GM18508 (cell line): ENCODE measurements at regions not wholly inside any gene's neighbourhood (a gene's known extent, or its start where the extent isn't known, plus 50 kb on each side); places are given as distances from the start of the nearest gene placed in this dataset.

Experiments
- ATAC-seq: cut with Tn5 transposase; IDR thresholded peaks from one replicate; pipeline ENCODE4 v1.9.1; 2021; ENCODE audit warnings: moderate number of reproducible peaks; ENCODE audit not compliant: insufficient read depth, unreplicated experiment

DNA sequence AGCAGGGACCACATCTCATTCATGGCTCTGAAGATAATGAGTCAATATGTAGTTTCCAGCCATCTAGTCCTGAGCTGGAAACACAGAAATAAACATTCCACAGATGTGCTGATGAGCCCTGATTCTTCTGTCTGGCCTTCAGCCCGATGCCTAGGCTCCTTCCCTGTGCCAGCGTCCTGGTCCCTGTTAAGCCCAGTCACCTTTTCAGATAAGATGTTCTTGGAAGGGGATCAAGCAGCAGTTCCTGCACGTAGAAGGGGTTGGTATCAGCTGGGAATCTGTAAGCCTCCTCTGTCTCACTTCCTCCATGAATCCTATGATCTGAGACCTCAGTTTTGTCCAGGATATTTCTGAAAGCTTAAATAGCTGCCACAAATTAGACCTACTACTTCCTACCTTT is 149.3 kb downstream of the TTC32 start:
- ATAC-seq, result no peak

DNA sequence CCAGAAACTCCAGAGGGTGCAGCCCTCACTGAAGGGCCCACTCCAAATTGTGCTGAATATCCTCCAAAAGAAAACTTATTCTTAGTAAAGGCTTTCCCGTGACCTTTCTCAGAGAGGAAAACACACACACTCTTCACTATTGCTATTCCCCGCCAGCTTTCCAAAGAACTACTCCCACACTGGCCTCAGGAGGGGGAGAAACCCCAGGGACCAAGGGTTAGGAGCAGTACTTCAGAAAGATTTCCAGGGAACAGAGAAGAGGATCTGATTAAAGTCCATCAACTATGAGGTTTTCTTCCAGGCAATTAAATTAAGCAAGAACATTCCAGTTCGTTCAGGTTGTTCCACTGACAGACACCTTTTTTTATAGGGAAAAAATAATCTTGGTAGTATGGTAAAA is 150.2 kb downstream of the TTC32 start:
- no peak for ATAC-seq

DNA sequence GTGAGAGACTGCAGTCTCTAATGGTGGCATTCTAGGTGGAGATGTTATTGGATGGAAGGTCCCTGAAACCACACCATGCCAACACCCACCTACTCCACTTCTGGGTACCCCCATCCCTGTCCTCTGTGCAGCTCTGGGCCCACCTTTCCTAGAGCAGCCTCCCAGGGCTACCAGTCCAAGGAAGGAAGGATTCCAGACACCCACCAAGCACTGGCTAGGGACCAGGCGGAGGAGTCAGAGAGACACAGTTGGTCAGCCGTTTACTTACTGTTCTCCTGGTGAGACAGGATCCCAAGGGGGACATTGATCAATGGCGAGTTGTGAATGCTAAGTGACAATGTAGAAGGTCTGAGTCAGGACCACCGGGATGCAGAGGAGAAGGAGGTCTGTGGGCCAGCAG is 151.6 kb downstream of the TTC32 start:
- ATAC-seq, result no peak

DNA sequence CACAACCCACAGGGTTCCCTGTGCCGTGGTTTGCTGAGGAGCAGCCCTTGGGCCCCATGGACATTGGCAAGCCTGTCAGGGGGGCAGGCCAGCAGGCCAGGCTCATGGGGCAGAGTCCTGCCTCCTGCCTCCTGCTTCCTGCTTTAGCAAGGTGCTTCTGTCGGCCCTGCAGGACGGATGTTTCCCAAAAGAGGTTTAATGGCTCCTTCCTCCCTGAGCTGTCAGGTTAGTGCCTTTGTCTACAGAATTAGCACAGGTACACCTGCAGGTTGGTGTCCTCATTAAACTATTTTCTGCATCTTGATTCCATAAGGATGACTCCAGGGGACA is 152.3 kb downstream of the TTC32 start:
- ATAC-seq, result no peak

DNA sequence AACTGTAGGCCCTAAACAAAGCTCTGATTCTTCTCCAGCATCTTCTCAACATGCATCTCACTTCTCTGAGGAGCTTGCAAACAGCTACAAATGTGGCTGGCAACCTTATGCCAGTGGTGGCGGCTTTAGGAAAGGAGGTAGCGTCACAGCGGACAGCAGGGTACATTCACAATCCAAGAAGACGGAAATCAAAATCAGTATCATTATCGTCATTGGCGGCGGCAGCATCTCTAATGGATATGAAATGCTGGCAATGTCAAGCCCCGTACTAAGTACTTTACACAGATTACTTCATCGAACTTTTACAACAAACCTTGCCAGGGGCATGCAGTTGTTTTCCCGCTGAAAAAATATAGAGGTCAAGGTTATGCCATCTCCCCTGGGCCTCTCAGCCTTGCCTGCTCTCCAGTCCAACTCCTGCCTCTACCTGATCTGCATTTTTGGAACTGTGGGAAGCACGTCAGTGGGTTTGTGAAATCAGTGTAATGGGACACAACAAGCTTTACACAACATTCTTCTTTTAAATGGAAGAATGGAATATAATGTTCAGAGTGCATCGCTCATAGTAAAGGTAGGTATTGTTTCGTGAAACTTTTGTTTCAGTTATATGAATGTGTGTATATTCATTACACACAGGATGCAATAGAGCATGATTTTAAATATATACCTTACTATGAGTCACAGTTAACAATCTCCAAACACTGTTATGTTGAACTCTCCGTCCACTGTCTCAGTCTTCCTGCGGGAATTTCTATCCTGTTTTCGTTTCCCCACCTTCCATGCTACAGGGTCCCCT is 152.9 kb downstream of the TTC32 start:
- no peak for ATAC-seq

DNA sequence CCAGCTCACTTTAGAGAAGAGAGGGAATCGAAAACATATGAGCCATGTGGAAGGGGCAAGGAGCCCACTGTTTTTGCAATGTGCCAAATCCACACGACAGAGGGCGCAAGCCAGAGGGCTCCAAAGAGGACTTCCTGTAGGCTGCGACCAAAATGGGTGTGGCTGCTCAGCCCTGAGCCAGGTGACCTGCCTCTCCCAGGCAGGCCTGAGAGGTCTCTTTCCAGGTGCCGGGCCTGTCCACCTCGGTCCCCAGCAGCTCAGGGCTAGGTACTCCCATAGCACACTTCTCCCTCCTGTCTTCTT is 153.8 kb downstream of the TTC32 start:
- ATAC-seq, result no peak

DNA sequence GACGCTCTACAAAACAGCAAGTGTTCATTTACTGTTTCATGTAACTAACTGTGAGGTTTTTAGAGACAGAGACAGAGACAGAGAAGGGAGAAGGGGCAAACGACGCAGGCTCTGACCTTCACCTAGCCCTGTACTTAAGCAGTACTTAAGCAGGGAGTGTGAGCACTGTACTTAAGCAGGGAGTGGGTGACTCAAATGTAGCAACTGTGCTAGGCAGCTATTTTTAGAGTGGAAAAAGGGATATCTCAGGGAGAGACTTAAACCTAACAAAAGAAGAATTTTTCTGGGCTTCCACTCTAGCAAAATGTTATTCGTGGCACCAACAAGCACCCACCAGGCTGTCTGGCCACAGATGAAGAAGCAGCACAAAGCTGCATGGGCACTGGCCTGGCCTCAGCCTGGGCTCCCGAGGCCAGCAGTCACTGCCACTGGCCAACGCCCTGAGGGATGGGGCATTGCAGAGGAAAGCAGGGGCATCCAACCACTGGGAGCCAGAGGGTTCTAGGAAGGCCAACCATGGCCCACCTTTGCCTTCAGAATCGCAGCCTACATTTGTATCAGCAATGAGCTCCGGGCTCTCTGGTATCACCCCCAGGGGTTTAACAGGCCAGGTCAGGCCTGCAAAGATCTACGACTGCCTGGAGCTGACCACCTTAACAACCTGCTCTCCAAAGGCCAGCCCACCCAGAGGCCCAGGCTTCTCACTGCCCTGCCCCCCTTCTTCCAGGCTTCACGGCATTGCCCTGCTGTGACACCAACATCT is 154.3 kb downstream of the TTC32 start:
- ATAC-seq, result no peak

DNA sequence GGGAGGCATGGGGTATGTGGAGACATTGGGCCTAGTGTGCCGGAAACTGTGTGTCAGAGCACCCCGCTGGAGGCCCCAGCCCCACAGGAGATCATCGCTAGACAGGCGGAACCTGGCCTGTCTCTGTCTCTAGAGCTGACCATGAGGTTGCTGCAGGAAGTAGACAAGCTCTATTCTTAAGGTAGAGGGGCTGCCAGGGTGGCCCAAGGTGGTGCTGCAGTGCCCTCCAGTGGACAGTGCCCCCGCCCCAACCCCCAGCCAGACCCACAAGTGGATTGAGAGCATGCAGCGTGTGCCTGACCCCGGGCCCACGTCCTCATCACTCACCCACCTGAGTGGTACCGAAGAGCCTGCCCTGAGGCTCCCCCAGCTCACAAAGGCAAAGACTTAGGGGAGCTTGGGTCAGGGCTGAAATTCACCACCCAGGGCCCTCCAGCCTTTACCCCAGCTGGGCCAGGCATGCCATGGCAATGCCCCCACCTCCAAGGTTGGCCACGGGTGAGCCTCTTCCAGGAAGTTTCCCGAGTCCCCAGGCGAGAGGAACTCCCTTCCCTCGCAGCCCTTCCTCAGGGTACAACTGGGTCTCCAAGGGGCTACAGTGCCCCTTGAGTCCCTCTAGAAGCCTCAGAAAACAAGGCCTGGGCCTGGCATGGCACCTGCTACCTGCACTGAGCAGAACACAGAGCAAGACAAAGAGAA is 155.0 kb downstream of the TTC32 start:
- no peak for ATAC-seq

DNA sequence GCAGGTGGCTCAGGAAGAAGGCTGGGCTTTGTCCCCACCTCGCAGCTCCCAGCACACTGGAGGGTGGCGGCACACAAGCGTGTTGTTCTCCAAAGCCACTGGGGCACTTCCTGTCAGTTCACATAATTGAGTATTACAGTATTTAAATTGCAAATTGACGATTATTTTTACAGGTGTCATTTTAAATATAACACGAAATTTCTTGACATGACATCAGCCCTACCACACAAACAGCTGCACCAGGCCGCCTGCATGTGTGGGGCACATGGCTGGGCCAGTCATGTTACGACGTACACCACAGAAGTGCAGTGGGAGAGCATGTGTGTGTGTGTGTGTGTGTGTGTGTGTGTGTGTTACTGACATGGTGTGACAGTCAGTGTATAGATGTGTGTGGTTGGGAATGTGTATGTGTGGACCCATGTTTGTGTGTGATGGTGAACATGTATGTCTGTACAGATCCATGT is 155.6 kb downstream of the TTC32 start:
- ATAC-seq, result no peak

DNA sequence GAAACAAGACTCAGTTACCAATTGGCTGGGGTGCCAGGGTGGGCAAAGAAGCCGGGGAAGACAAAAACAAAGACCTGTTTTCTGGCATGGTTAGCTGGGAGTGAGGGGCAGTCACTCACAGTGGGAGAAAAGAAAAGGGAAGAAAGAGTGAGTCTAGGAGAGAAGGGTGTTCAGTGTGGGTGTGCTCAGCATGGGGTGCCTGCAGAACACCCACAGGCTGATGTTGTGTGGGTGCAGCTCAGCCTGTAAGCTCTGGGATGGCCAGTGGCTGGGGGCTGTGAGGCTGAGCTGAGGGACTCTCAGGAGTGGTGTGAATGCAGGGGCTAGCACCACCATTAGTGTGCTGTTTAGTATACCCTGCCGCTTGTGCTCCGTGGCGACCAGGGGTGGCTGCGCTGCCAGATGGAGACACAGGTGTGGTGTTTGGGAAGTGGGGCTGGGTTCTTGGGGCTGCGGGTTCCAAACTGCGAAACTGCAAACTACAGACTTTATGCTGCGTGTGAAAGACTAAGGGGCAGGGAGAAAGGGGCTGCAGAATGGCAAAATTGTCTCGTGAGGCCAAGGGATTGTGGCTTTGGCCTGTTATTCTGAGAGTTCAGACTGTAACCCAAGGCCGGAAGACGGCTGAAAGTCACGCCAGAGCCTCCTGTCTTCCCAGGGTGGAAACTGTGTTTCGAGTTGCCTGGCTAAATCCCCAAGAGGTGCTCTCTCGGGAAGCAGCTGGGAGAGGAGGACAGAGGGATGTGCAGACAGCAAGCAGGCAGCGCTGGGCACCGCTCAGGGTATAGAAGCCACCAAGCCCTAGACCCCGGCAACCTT is 156.3 kb downstream of the TTC32 start:
- ATAC-seq, result no peak

DNA sequence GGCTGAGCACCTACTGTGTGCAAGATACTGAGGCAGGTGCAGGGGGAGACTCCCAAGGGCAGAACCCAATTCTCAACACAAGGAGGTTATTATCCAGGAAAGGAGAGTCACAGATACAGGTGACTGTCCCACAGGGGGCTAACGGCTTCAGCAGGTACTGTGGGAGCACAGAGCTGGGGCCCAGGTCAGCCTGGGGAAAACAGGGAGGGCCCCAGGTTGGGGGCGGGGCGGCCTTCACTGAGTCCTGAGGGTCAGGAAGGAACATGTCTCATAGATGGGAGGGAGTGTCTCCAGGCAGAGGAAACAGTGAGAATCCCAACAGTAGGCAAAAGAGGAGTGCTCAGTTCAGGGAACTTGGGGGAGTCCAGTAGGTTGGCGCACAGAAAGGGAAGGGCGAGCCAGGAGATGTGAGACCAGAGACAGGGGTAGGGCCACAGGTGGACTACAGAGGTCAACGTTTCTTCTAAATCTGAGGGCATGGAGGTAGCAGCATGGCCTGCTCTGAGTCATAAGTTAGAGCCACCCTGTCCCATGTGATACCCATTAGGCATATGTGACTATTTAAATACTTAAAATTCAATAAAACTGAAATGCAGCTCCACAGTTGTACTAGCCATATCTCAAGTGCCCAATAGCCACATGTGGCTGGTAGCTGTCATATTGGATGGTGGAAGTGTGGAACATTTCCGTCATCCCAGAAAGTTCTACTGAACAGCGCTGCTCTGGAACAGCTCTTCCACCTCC is 157.2 kb downstream of the TTC32 start:
- ATAC-seq, result no peak

DNA sequence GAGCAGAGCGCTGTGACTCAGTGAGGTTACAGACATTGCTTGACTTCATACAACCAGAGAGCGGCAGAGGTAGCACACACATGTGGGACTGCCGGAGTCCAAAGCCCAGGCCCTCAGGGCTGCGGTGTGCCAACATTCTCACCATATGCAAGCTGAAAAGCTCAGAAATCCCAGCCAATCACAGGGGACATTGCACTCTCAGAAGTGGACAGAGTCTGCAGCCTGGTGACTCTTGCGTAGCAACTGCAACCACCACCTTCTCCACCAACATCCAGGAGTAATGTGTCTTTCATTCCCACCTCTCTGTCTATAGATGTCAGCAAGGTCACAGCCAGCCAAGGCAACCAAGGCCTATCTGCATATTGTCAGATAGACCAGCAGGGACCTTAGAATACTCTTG is 158.1 kb downstream of the TTC32 start:
- no peak for ATAC-seq

DNA sequence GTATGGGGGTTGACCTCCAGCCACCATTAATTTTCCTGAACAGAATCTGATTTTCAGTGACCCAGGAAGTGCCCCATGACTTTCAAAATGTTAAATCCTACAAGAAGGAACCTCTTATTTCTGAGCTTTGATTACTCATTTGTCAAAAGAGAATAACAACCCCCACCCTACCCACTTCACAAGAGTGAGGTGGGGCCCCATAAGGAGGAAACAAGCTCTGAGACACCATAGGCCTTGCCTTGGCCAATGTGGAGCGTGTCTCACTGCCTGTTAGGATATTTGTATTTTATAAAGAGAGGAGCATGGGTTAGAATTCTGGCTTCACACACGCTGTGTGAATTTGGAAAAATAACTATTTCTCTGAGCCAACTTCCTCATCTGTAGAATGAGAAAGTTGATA is 158.9 kb downstream of the TTC32 start:
- no peak for ATAC-seq

DNA sequence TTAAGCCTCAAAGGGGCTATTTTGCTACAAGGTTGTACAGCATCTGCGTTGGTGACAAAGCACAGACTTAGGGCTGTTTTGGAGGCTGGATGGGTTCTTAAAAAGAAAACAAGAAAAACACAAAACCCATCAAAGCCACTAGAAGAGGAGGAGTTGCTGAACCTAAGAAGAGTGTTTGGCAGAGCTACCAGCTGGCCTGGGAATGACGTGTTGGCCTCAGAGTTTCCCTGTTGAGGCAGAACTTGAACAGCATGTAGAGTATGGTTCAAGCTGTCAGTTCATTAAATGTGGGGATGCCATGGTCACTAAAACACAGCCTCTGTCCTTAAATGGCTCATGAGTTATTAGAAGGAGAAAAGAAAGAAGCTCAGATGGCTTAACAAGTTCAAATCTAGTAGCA is 162.5 kb downstream of the TTC32 start:
- no peak for ATAC-seq

DNA sequence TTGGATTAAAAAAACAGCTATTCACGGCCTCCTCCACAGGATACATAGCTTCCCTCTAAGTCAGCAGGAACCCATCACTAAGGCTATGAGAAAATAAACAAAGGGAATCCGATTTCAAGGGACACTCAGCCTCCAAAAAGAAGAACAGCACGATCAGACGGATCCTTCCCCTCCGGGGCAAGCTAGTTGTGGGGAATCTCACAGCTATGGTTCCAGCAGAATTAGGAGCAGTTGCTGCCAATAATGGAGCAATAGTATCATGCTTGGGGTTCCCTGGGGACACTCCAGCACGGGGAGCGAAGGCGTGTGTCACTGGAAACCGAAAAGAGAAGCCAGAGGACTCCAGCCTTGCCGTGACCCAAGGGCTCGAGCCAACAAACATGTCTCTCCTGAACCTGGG is 163.1 kb downstream of the TTC32 start:
- ATAC-seq, result no peak

DNA sequence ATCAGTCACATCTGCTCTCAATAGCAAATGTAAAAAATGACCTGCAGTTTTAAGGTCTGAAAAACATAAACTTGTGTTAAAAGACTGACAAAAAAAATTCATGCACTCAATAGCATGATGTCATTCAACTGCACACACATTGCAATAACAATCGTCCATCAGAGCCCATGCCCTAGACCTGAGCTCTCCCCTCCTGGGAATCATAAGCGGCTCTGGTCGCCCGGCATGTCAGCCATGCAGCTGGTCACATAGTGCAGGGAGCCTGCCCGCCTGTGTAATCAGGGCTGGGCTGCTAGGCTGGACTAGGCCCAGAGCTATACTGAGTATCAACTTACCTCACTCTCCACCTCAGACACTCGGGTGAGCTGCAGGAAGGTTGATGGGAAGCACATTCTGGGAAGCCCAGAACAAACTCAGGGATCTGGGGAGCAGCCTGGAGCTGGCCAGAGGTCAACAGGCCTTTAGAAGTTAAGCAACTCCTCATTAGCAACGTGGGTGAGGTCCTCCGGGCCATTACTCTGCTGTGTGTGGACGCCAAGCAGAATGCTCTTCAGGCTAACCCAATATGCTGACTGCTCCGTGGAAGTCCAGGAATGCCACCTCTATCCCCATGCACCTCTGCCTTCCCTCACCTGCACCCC is 165.5 kb downstream of the TTC32 start:
- no peak for ATAC-seq

DNA sequence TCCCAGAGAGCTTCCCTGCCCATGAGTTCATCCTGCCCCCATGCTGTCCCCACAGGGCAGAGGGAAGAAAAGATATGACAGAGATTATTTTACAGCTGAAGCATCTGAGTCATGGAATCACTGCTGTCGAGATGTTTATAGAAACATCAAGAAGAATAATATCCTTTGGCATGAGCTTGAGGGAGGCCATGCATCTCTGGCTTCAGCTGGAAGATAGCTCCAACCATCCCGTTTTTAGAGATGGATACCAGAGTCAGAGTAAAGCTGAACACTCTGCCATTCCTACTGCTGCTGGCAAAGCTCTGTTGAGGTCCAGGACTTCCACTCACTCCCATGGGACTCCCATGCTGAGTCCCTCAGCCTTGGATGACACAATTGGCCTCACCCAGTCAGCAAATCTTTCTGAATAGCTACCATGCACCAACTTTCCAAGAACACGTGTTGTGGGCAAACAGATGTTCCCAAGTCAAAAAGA is 167.8 kb downstream of the TTC32 start:
- ATAC-seq, result no peak

DNA sequence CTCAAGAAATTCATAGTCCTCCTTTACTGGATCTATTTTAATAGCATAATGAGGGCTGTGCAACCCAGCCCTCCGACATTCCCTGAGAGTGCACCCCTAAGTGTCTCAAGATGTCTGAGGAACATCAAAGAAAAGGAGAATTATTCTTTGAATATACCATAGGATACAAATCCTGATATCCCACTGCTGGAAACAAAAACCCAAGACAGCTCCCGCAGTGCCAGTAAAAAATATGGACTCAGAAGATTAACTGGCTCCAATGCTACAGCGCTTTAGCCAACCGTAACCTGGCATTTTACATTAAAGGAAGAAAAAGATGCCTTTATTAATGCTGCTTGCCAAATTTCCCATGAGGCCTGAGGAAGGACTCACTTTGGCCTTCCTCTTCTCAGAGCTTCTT is 168.4 kb downstream of the TTC32 start:
- no peak for ATAC-seq

DNA sequence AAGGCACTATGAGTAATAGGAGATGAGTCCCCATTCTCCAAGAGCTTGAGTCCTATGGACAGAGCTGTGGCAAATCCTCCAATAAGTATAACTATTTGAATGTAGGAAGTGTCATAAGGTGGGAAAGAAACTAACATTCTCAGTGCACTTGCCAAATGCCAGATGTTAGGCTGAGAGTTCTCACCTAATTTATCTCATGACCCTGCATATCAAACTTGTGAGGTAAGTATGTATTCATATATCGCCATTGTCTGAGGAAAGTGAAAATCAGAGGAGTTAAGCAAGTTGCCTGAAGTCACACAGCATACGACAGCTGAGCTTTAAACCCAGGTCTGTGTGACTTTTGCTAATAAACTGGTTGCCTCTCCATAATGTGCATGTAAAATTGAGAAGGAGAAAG is 169.5 kb downstream of the TTC32 start:
- ATAC-seq, result no peak
